Gastroesophageal sphincter (tissue), 4 donors: ENCODE measurements at regions not wholly inside any gene's neighbourhood (a gene's known extent, or its start where the extent isn't known, plus 50 kb on each side); places are given as distances from the start of the nearest gene placed in this dataset.

Experiments used
- ATAC-seq: fragments of 150-250 bp; one replicate; pipeline ENCODE4 v1.9.1; 2016; ENCODE audit warnings: mild to moderate bottlenecking, moderate library complexity
- H3K27ac ChIP-seq, 4 donors: fragments of 200-600 bp; sonication (generic) in 3 of 4; 1 replicate in 3 of 4; 2 replicates in 1 of 4; pipeline ENCODE4 v1.5.1; 2016 to 2019
- H3K27me3 ChIP-seq: fragments of 200-600 bp; sonication (generic); one replicate; pipeline ENCODE4 v1.5.1; 2019
- H3K36me3 ChIP-seq, 2 donors: fragments of 200-600 bp; sonication (generic); one replicate each; pipeline ENCODE4 v1.5.1; 2019; ENCODE audit warnings: control low read depth in 1 of 2
- H3K4me1 ChIP-seq, 3 donors: fragments of 200-600 bp; sonication (generic); 1 replicate in 2 of 3; 2 replicates in 1 of 3; pipeline ENCODE4 v1.5.1; 2016 to 2019; ENCODE audit warnings: control low read depth in 2 of 3
- H3K4me3 ChIP-seq, 2 donors: fragments of 200-600 bp; sonication (generic); one replicate each; pipeline ENCODE4 v1.5.1; 2019; ENCODE audit warnings: mild to moderate bottlenecking in 1 of 2, moderate library complexity in 1 of 2
- H3K9me3 ChIP-seq, 3 donors: fragments of 200-600 bp; sonication (generic); one replicate each; pipeline ENCODE4 v1.5.1; 2017 to 2019; ENCODE audit warnings: control low read depth in 2 of 3
- CTCF ChIP-seq, 4 experiments: fragments of 200-600 bp in 2 of 4; fragments of 450-650 bp in 2 of 4; sonication (generic) in 1 of 4; IDR thresholded peaks; one replicate each; pipeline ENCODE4 v1.5.1; 2017 to 2019; ENCODE audit warnings: antibody characterized with exemption in 4 of 4, mild to moderate bottlenecking in 2 of 4, moderate library complexity in 2 of 4
- EP300 ChIP-seq: sonication (generic); formaldehyde crosslinking; IDR thresholded peaks from one replicate; pipeline ENCODE4 v1.6.1; 2017; ENCODE audit warnings: antibody characterized with exemption, mild to moderate bottlenecking
- POLR2A ChIP-seq, 2 donors: fragments of 450-650 bp; IDR thresholded peaks; one replicate each; pipeline ENCODE4 v1.6.1; 2017; ENCODE audit warnings: antibody characterized with exemption in 2 of 2, mild to moderate bottlenecking in 2 of 2, moderate library complexity in 1 of 2
- POLR2AphosphoS5 ChIP-seq: sonication (generic); formaldehyde crosslinking; IDR thresholded peaks from one replicate; pipeline ENCODE4 v1.6.1; 2017; ENCODE audit warnings: antibody characterized with exemption
- WGBS, 2 donors: methylation state at CpG; one replicate each; pipeline ENCODE4 v1.1.5; 2018; ENCODE audit warnings: low coverage in 1 of 2; 5-methylcytosine and 5-hydroxymethylcytosine counted together

- H3K4me3 ChIP-seq: no peak overlapping the region
These were observed 235.8 kb downstream of the MAP2K4 start for GRCh38 chr17:12256380-12256995.

GRCh38 chr17:12257176-12257575 is 236.5 kb downstream of the MAP2K4 start:
- 40 to 44% methylated on average over 4 to 5 of the region's 5 CpGs for WGBS, 2 donors
- peak overlapping the region in 2 of 4 donors; percentile 50 to 62 for H3K27ac ChIP-seq

More at GRCh38 chr17:12256380-12256995, 235.8 kb downstream of the MAP2K4 start:
- H3K9me3 ChIP-seq: no peaks in the 10 kb centered on the region
- peak; percentile 45 for TF ChIP-seq POLR2AphosphoS5
- peak; percentile 65 to 92 (median 83) for TF ChIP-seq CTCF (IDR thresholded peaks at IDR 0.05)
- no peak for TF ChIP-seq EP300
- 4 to 10% methylated on average over 4 of the region's 4 CpGs for WGBS, 2 donors
- ATAC-seq: no peak
- peaks cover 0 to 45% (median 3%) of the 10 kb centered on the region in 3 donors for H3K4me1 ChIP-seq
- peak overlapping the region in 2 of 4 donors; percentile 50 to 62 for H3K27ac ChIP-seq
- no peaks in the 10 kb centered on the region for H3K36me3 ChIP-seq
- H3K27me3 ChIP-seq: no peaks in the 10 kb centered on the region

GRCh38 chr17:12261354-12261753 is 240.7 kb downstream of the MAP2K4 start:
- TF ChIP-seq CTCF (IDR thresholded peaks at IDR 0.05) (no peak), EP300 (no peak)
- no peak for ATAC-seq
- H3K4me3 ChIP-seq: no peak overlapping the region
- no peaks in the 10 kb centered on the region for H3K36me3 ChIP-seq
- 87 to 92% methylated on average over 10 of the region's 10 CpGs for WGBS, 2 donors
- H3K27ac ChIP-seq: no peak overlapping the region
- no peaks in the 10 kb centered on the region for H3K9me3 ChIP-seq
- H3K27me3 ChIP-seq: no peaks in the 10 kb centered on the region
- peaks cover 0 to 19% (median 3%) of the 10 kb centered on the region in 3 donors for H3K4me1 ChIP-seq

More at GRCh38 chr17:12257176-12257575, 236.5 kb downstream of the MAP2K4 start:
- Histone ChIP-seq H3K4me1 (peaks cover 0 to 40% (median 3%) of the 10 kb centered on the region in 3 donors), H3K4me3 (no peak overlapping the region), H3K36me3 (no peaks in the 10 kb centered on the region), H3K9me3 (no peaks in the 10 kb centered on the region), H3K27me3 (no peaks in the 10 kb centered on the region)
- TF ChIP-seq EP300: no peak
- no peak for TF ChIP-seq POLR2AphosphoS5
- no peak for TF ChIP-seq CTCF (IDR thresholded peaks at IDR 0.05)
- no peak for TF ChIP-seq POLR2A (IDR thresholded peaks at IDR 0.05)
- no peak for ATAC-seq

- WGBS, 2 donors: 62 to 69% methylated on average over 5 to 6 of the region's 6 CpGs
- Histone ChIP-seq H3K27me3 (no peaks in the 10 kb centered on the region), H3K9me3 (peaks cover 0 to 13% (median 0%) of the 10 kb centered on the region in 3 donors), H3K36me3 (no peaks in the 10 kb centered on the region), H3K27ac (no peak overlapping the region), H3K4me1 (no peaks in the 10 kb centered on the region), H3K4me3 (no peak overlapping the region)
- TF ChIP-seq POLR2AphosphoS5: no peak
- TF ChIP-seq EP300: no peak
- TF ChIP-seq POLR2A (IDR thresholded peaks at IDR 0.05): no peak
- no peak for TF ChIP-seq CTCF (IDR thresholded peaks at IDR 0.05)
- no peak for ATAC-seq
These were observed 249.1 kb downstream of the MAP2K4 start for GRCh38 chr17:12269751-12270150.

GRCh38 chr17:12277827-12278226 is 257.1 kb downstream of the MAP2K4 start:
- WGBS, 2 donors: 68 to 77% methylated on average over 3 of the region's 3 CpGs
- no peak overlapping the region for H3K4me3 ChIP-seq
- TF ChIP-seq EP300 (no peak), POLR2AphosphoS5 (no peak), POLR2A (IDR thresholded peaks at IDR 0.05) (no peak), CTCF (IDR thresholded peaks at IDR 0.05) (no peak)
- H3K27me3 ChIP-seq: no peaks in the 10 kb centered on the region
- no peaks in the 10 kb centered on the region for H3K4me1 ChIP-seq
- H3K9me3 ChIP-seq: peaks cover 0 to 12% (median 0%) of the 10 kb centered on the region in 3 donors
- H3K27ac ChIP-seq: no peak overlapping the region
- ATAC-seq: no peak
- no peaks in the 10 kb centered on the region for H3K36me3 ChIP-seq
